EL (cell line): ENCODE measurements at regions not wholly inside any gene's neighbourhood (a gene's known extent, or its start where the extent isn't known, plus 50 kb on each side); places are given as distances from the start of the nearest gene placed in this dataset.

Experiments
- DNase-seq: peaks from one replicate; pipeline ENCODE4 v3.0.0-alpha.2; 2016

DNA sequence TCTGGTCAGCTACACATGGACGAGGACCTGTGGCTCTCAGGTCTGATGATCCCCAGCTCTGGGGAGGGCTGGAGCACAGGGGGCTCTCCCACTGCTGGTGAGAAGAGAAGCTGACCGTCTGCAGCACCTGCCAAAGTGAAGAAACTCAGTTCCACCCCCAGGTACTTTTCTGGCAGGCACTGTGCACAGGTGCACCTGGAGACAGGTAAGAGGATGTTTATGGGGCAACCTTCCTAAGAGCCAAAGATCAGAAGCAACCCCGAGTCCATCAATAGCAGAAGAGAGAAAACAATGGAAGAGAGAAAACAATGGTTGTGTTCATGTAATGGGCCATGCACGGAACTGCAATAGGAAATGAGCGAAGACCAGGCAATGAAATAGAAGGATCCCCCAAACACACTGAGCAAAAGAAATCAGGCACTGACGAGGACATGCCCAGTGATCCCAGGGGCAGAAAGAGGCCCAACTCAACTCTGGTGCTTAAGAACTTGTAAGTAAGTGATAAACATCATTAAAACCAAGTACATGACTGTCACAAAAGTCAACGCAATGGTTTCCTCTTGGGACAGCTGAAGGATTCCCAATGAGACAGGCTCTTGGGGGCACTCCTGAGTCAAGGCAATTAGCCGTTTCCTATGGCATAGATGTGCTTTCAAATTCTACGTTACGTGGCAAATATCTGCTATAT is 95.0 kb upstream of the ALDH1A3 start:
- DNase-seq, result no peak

GRCh38 chr15:100785181-100786138 is 94.2 kb upstream of the ALDH1A3 start:
- no peak for DNase-seq

GRCh38 chr15:100786139-100786531 is 93.5 kb upstream of the ALDH1A3 start:
- DNase-seq, result no peak

DNA sequence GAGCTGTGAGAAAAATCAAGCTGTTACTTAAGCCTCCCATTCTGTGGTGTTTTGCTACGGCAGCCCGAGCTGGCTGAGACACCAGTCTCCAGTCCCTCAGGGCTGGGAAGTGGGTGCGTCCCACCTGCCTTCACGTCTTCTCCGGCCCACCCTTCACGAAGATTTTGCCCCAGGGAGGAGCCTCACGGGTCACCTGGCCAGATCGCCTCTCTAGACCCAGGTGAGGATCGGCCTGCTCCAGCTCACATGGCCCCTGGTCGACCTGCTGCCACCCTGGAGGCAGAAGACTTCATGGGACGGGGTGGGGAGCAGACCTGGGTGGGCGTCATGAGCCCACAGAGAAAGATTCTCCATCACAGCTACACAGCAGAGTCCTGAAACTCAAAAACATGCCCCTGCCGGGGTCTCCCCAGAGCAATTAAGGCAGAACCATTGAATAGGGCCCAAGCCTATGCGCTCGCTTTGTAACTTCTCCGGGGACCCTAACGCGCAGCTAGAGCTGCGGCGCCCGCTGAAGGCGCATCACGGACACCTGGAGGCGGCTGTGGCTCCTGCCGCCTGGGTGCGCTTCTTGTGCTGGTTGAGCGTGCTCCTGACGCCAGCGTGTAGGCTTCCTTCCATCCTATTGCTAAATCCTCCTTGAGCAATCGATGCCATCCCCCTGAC is 92.6 kb upstream of the ALDH1A3 start:
- DNase-seq, result no peak

DNA sequence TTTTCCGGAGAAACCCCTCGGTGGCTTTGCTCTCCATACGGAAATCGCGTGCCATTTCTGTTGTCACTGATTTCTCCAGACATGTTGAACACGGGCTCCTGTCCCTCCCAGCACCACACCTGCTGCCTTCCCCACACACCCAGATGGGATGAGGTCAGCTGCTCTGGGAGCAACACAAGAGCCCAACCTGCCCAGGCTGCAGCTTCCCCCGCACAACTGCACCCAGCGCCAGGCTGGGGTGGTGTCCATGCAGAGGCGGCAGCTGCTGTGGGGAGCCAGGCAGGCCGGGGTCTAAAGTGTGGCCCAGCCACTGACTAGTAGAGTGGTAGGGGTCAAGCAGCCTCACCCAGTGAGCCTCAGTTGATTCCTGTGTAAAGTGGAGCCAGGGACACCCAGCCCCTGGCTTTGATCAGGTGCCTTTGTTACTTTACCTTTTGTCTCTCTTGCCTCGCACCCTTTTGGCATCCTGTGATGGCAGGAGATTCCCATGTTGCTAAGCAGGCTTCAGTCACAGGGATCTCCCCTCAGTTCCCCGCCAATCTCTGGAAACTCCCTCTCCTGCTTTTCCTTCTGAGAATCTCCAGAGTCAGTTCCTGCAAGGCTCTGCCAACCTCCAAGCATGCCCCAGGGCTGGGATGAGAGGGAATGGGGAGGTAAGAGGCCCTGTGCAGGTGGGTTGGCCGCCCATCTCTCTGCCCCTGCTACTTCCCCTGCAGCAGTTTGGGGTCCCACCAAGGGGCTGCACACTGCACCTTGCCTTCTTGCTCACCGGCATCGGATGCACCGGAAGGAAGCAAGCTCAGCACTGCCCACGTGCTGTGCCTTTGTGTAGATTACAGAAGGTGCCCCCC is 91.8 kb upstream of the ALDH1A3 start:
- no peak for DNase-seq

DNA sequence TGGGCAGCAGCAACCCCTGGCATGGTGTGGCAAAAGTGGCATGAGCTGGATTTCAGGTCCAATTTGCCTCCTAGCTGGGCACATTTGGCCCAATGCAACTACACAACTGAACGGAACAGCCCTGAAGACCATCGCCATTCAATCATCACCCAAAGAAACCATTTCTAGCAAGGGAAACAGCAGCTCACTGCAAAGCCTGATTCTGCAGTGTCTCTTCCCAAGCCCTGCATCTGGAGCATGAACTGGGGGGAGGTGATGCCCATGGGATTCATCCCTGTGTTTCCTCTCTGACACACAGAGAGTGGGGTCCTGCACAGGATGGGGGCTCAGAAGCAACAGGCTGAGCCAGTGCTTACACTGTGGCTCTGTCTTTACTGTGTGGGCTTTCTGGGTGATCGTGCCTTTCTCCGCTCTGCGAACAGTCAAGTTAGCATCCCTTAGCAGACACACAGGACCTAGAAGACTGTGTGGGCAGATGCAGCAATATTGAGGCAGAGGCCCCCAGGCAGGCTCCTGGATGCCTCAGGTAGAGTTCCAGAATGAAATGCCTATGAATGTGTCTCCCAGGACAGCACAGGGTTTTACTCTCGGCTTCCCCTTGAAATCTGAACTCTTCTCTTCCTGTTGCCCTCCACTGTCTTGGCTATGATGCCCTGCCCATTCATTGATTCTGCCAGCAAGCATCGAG is 91.1 kb upstream of the ALDH1A3 start:
- no peak for DNase-seq

- DNase-seq, result no peak
These were observed 88.8 kb upstream of the ALDH1A3 start for GRCh38 chr15:100790786-100791265.

- DNase-seq, result no peak
These were observed 85.6 kb upstream of the ALDH1A3 start for GRCh38 chr15:100794008-100794407.

DNA sequence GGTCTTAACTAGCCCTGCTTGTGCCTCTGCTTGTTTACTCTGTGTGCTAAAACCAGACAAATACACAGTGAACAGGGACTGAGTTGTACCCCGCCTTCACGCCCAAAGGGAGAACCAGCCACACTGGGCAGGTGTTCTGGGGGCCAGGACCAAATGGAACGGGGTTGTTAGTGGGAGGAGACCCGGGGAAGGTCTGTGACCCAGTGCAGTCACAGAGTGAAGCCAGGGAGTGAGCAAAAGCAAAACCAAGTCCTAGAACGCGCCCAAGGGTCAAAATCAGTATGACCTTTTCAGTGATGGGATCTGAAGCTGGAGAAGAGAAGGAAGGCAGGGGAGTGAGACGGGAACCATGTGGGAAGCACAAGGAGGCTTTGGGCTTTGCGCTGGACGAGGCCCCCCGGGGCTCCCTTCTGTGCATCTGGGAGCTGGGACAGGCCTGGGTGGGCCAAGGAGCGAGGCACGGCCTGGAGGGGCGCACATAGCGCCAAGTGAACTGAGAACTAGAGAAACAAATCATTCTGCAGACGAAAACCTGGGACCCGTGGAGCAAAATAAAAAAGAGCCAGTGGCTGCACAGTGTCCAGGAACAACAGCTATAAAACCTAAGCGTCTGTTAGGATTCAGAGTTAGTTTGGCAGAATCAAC is 78.3 kb upstream of the ALDH1A3 start:
- DNase-seq, result no peak

- no peak for DNase-seq
These were observed 77.0 kb upstream of the ALDH1A3 start for GRCh38 chr15:100802421-100803170.

DNA sequence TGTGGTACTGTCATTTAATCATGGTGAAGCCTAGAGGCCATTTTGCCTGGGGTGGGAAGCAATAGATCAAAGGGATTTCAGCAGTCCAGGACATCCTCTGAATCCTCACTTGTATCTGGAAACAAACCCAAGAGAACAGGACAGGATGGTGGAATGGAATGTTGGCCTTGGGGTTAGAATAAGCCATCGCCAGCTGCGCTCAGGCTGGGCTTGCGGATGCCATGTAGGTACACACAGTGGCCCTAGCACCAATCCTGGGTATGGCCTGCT is 76.5 kb upstream of the ALDH1A3 start:
- no peak for DNase-seq

- DNase-seq, result no peak
These were observed 73.5 kb upstream of the ALDH1A3 start for GRCh38 chr15:100806157-100806556.

DNA sequence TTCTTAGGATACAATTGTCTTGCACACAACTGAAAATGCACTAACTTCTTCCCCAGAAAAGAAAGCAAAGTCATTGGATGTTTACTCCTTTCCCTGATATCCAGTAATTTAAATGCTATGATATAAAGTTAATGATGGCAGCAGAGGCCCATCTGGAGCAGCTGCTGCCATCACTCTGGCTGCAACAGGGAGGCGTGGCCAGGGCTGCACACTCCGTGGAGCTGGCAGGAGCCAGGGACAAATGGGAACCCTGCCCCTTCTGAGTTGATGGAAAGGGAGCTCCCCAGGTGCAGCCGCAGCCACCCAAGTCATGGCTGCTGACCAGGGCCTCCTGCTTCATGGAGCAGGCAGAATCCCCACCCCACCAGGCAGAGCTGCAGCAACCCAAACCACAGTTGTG is 72.6 kb upstream of the ALDH1A3 start:
- DNase-seq, result no peak

GRCh38 chr15:100808691-100809090 is 70.9 kb upstream of the ALDH1A3 start:
- DNase-seq, result no peak

- peak; percentile 64 for DNase-seq
These were observed 70.5 kb upstream of the ALDH1A3 start for GRCh38 chr15:100809151-100809550.

- DNase-seq, result peak; percentile 35
These were observed 70.0 kb upstream of the ALDH1A3 start for GRCh38 chr15:100809587-100809986.

DNA sequence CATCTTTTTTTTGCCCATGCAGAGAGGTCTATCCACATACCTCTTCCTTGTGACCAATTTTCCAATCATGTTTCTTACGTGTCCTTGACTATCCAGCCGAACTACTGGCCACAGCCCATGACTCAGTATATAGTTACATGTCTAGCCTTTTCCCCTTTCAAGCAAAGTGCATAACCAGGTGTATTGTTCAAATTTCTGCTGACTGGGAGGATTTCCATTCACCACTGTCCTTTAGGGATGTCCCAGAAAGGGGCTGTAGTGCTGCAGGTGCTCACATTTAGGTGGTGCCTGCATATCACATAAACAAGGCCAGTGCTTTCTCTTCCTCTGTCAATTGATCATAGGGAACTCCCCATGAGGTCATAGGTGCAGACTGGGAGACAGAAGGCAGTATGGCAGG is 69.4 kb upstream of the ALDH1A3 start:
- DNase-seq, result no peak

GRCh38 chr15:100810831-100811230 is 68.8 kb upstream of the ALDH1A3 start:
- DNase-seq, result no peak

- DNase-seq, result no peak
These were observed 66.8 kb upstream of the ALDH1A3 start for GRCh38 chr15:100812802-100813201.

- DNase-seq, result peak; percentile 42
These were observed 60.7 kb upstream of the ALDH1A3 start for GRCh38 chr15:100818927-100819326.

DNA sequence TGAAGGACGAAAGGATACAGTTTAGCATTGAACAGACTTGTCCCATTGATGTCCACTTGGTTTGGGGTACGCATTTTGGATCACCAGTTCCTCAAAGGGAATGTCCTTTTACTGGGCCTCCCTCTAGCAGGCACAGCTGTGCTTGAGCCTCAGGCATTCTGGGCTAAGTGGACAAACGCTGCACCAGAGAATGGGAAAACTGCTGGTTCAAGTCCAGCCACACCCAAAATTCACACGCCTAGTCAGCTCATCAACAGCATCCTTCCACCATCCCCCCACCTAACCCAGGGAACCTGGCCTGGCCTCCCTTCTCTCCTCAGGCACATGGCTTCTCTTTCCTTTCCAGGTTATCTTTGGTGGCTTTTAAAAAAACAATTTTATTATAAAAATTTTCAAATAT is 59.1 kb upstream of the ALDH1A3 start:
- DNase-seq, result no peak
